Liver (tissue), 8 donors: ENCODE measurements at regions not wholly inside any gene's neighbourhood (a gene's known extent, or its start where the extent isn't known, plus 50 kb on each side); places are given as distances from the start of the nearest gene placed in this dataset.

ENCODE experiments used
- DNase-seq: peaks from one replicate; pipeline ENCODE4 v3.0.0-alpha.2; 2017; ENCODE audit warnings: low spot score
- H3K27ac ChIP-seq, 2 donors: one replicate each; pipeline ENCODE4 v1.7.0; 2013; ENCODE audit warnings: inconsistent platforms in 2 of 2, low read length in 2 of 2, control low read depth in 1 of 2, low read depth in 1 of 2, mild to moderate bottlenecking in 1 of 2
- H3K27me3 ChIP-seq, 4 donors: one replicate each; pipeline versions ENCODE4 v1.6.1 to v1.7.0; 2013; ENCODE audit warnings: low read length in 3 of 4, inconsistent platforms in 1 of 4, mild to moderate bottlenecking in 1 of 4, moderate library complexity in 1 of 4; ENCODE audit not compliant: control insufficient read depth in 4 of 4, insufficient read depth in 4 of 4
- H3K36me3 ChIP-seq, 4 donors: one replicate each; pipeline versions ENCODE4 v1.6.1 to v1.7.0; 2013; ENCODE audit warnings: low read length in 3 of 4, mild to moderate bottlenecking in 3 of 4, low read depth in 1 of 4, moderate library complexity in 1 of 4; ENCODE audit not compliant: control insufficient read depth in 4 of 4, insufficient read depth in 3 of 4
- H3K4me1 ChIP-seq, 4 donors: one replicate each; pipeline versions ENCODE4 v1.6.1 to v1.7.0; 2013; ENCODE audit warnings: low read length in 3 of 4, mild to moderate bottlenecking in 3 of 4, moderate library complexity in 1 of 4; ENCODE audit not compliant: control insufficient read depth in 4 of 4, insufficient read depth in 4 of 4
- H3K4me3 ChIP-seq, 3 donors: one replicate each; pipeline versions ENCODE4 v1.6.1 to v1.7.0; 2013; ENCODE audit warnings: low read length in 3 of 3, control low read depth in 1 of 3, low read depth in 1 of 3, mild to moderate bottlenecking in 1 of 3
- H3K9ac ChIP-seq, 2 donors: one replicate each; pipeline ENCODE4 v1.7.0; 2013; ENCODE audit warnings: low read length in 2 of 2, mild to moderate bottlenecking in 2 of 2, moderate library complexity in 2 of 2, control low read depth in 1 of 2, low read depth in 1 of 2
- H3K9me3 ChIP-seq, 4 donors: one replicate each; pipeline versions ENCODE4 v1.6.1 to v1.7.0; 2013; ENCODE audit warnings: low read length in 3 of 4; ENCODE audit not compliant: control insufficient read depth in 4 of 4
- ATF3 ChIP-seq: IDR thresholded peaks from 2 replicates; pipeline ENCODE4 v1.6.1; 2016; ENCODE audit warnings: antibody characterized with exemption
- CTCF ChIP-seq: fragments of 150-350 bp; IDR thresholded peaks from 2 replicates; pipeline ENCODE4 v1.5.1; 2017; ENCODE audit warnings: improper control_type of control experiment, low read depth, low read length; ENCODE audit not compliant: missing input control
- EGR1 ChIP-seq, 2 donors: IDR thresholded peaks; 2 replicates each; pipeline ENCODE4 v1.6.1; 2016 to 2018; ENCODE audit warnings: antibody characterized with exemption in 2 of 2, low read depth in 2 of 2
- FOXA1 ChIP-seq: IDR thresholded peaks from 2 replicates; pipeline ENCODE4 v1.6.1; 2016; ENCODE audit warnings: antibody characterized with exemption
- FOXA2 ChIP-seq: IDR thresholded peaks from 2 replicates; pipeline ENCODE4 v1.6.1; 2016; ENCODE audit warnings: antibody characterized with exemption
- GABPA ChIP-seq, 2 donors: IDR thresholded peaks in 1 of 2; conservative IDR thresholded peaks in 1 of 2; 2 replicates each; pipeline ENCODE4 v1.6.1; 2016; ENCODE audit warnings: antibody characterized with exemption in 2 of 2, mild to moderate bottlenecking in 1 of 2, moderate library complexity in 1 of 2
- HNF4A ChIP-seq, 2 donors: conservative IDR thresholded peaks; 2 replicates each; pipeline ENCODE4 v1.6.1; 2016; ENCODE audit warnings: antibody characterized with exemption in 2 of 2, mild to moderate bottlenecking in 2 of 2
- HNF4G ChIP-seq: IDR thresholded peaks from 2 replicates; pipeline ENCODE4 v1.6.1; 2016; ENCODE audit warnings: antibody characterized with exemption
- JUND ChIP-seq, 2 donors: IDR thresholded peaks; 2 replicates each; pipeline ENCODE4 v1.6.1; 2016; ENCODE audit warnings: antibody characterized with exemption in 2 of 2
- MAX ChIP-seq: IDR thresholded peaks from 2 replicates; pipeline ENCODE4 v1.6.1; 2016; ENCODE audit warnings: antibody characterized with exemption
- NR2F2 ChIP-seq: IDR thresholded peaks from 2 replicates; pipeline ENCODE4 v1.6.1; 2016; ENCODE audit warnings: antibody characterized with exemption
- RAD21 ChIP-seq, 2 donors: IDR thresholded peaks; 2 replicates each; pipeline ENCODE4 v1.6.1; 2016; ENCODE audit warnings: antibody characterized with exemption in 2 of 2, mild to moderate bottlenecking in 2 of 2
- REST ChIP-seq: IDR thresholded peaks from 2 replicates; pipeline ENCODE4 v1.6.1; 2016; ENCODE audit warnings: antibody characterized with exemption, mild to moderate bottlenecking
- RXRA ChIP-seq, 2 donors: IDR thresholded peaks; 2 replicates each; pipeline ENCODE4 v1.6.1; 2017 to 2018; ENCODE audit warnings: antibody characterized with exemption in 2 of 2, mild to moderate bottlenecking in 1 of 2
- SP1 ChIP-seq: IDR thresholded peaks from 2 replicates; pipeline ENCODE4 v1.6.1; 2018; ENCODE audit warnings: antibody characterized with exemption, mild to moderate bottlenecking
- TAF1 ChIP-seq: conservative IDR thresholded peaks from 2 replicates; pipeline ENCODE4 v1.6.1; 2016; ENCODE audit warnings: antibody characterized with exemption, mild to moderate bottlenecking
- YY1 ChIP-seq: IDR thresholded peaks from 2 replicates; pipeline ENCODE4 v1.6.1; 2016; ENCODE audit warnings: antibody characterized with exemption, mild to moderate bottlenecking
- WGBS: extraction: QIAGEN DNeasy Blood & Tissue Kit; methylation state at CpG from one replicate; pipeline ENCODE4 v1.1.7; 2013; 5-methylcytosine and 5-hydroxymethylcytosine counted together
- TF ChIP-seq, protein P1 (sequence below): IDR thresholded peaks from 2 replicates; pipeline ENCODE4 v1.6.1; 2016; ENCODE audit warnings: antibody characterized with exemption
- donor health status: healthy.
- donor health status: healthy.
- donor health status: healthy.
- donor health status: healthy.
- donor health status: healthy.

- H3K9me3 ChIP-seq = no peaks in the 10 kb centered on the region
- no peak overlapping the region for H3K4me3 ChIP-seq
- no peaks in the 10 kb centered on the region for H3K4me1 ChIP-seq
- no peak overlapping the region for H3K27ac ChIP-seq
- H3K27me3 ChIP-seq = no peaks in the 10 kb centered on the region
- no peak overlapping the region for H3K9ac ChIP-seq
- WGBS = 91% methylated on average over 2 of the region's 2 CpGs
- TF ChIP-seq FOXA2 = no peak
- no peak for TF ChIP-seq NR2F2
- no peak for TF ChIP-seq CTCF
- no peak for TF ChIP-seq RXRA (IDR thresholded peaks at IDR 0.05)
- no peak for TF ChIP-seq HNF4G
- TF ChIP-seq EGR1 (IDR thresholded peaks at IDR 0.05; ENCODE audit: low read depth in 2 of 2) = no peak
- TF ChIP-seq REST = no peak
- DNase-seq = no peak
- H3K36me3 ChIP-seq = no peaks in the 10 kb centered on the region
Observed at GRCh38 chr4:134708026-134708425, 506.4 kb upstream of the PABPC4L start.

DNA sequence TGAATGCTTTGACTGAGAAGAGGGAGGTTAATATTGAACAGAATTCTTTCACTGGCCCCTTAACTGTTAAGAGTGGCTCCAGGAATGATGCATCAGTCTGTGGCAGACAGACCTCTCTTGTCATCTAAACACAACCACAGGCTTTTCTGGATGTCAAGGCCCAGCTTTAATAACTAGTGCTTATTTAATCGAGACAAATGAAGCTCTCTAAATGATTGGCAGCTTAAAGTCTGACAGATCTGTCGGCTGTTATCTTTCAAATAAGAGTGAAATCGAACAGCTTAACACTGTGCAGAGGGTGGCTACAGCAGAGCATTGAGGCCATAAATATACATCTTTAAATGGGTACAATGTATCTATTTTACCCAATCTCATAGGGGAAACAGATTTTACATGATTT lies 500.8 kb upstream of the PABPC4L start:
- H3K9ac ChIP-seq = no peak overlapping the region
- H3K4me1 ChIP-seq = no peaks in the 10 kb centered on the region
- H3K4me3 ChIP-seq = no peak overlapping the region
- no peak for DNase-seq
- 59% methylated on average over 3 of the region's 3 CpGs for WGBS
- H3K36me3 ChIP-seq = no peaks in the 10 kb centered on the region
- H3K9me3 ChIP-seq = no peaks in the 10 kb centered on the region
- H3K27ac ChIP-seq = no peak overlapping the region
- TF ChIP-seq HNF4A (conservative IDR thresholded peaks at IDR 0.05) = no peak
- no peak for TF ChIP-seq FOXA2
- TF ChIP-seq HNF4G = no peak
- no peak for TF ChIP-seq CTCF
- no peak for TF ChIP-seq RXRA (IDR thresholded peaks at IDR 0.05)
- no peak for TF ChIP-seq JUND (IDR thresholded peaks at IDR 0.05)
- TF ChIP-seq, protein P1, sequence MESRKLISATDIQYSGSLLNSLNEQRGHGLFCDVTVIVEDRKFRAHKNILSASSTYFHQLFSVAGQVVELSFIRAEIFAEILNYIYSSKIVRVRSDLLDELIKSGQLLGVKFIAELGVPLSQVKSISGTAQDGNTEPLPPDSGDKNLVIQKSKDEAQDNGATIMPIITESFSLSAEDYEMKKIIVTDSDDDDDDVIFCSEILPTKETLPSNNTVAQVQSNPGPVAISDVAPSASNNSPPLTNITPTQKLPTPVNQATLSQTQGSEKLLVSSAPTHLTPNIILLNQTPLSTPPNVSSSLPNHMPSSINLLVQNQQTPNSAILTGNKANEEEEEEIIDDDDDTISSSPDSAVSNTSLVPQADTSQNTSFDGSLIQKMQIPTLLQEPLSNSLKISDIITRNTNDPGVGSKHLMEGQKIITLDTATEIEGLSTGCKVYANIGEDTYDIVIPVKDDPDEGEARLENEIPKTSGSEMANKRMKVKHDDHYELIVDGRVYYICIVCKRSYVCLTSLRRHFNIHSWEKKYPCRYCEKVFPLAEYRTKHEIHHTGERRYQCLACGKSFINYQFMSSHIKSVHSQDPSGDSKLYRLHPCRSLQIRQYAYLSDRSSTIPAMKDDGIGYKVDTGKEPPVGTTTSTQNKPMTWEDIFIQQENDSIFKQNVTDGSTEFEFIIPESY = no peak
- TF ChIP-seq YY1 = no peak
- no peak for TF ChIP-seq GABPA (IDR thresholded peaks at IDR 0.05 in 1 of 2, conservative IDR thresholded peaks at IDR 0.05 in 1 of 2)
- no peak for TF ChIP-seq RAD21 (IDR thresholded peaks at IDR 0.05)
- TF ChIP-seq ATF3 = no peak
- no peak for TF ChIP-seq MAX
- TF ChIP-seq EGR1 (IDR thresholded peaks at IDR 0.05; ENCODE audit: low read depth in 2 of 2) = no peak
- TF ChIP-seq SP1 = no peak
- no peak for TF ChIP-seq REST
- TF ChIP-seq TAF1 = no peak
- no peak for TF ChIP-seq FOXA1
- TF ChIP-seq NR2F2 = no peak
- no peaks in the 10 kb centered on the region for H3K27me3 ChIP-seq
